ENCODE measurements at regions not wholly inside any gene's neighbourhood (a gene's known extent, or its start where the extent isn't known, plus 50 kb on each side); places are given as distances from the start of the nearest gene placed in this dataset.

DNA sequence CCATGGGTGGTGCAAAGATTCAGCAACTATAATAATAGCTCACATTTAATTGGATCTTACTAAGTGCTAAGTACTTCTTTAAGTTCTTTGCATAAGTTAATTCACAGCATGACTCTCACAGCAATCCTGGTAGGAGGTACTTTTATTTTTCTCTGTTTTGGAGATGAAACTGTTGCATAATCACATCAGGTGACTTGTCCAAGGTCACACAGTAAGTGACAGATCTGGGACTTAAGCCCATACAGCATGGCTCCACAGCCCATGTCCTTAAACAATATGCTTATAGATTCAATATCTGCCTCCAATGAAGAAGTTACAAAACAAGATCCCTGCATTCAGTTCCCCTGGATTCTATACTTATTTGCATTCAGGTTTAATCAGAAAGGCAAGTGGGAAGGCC lies 171.8 kb downstream of the CNTN3 start:
- Histone ChIP-seq H3K9me3 (ENCODE audit: control insufficient read depth in 4 of 4, low read length in 3 of 4) (no peaks in the 10 kb centered on the region), H3K27ac (ENCODE audit: low read depth in 1 of 2, low read length in 2 of 2) (no peak overlapping the region), H3K4me3 (ENCODE audit: low read depth in 1 of 3, low read length in 3 of 3) (no peak overlapping the region), H3K9ac (ENCODE audit: low read depth in 1 of 2, low read length in 2 of 2) (no peak overlapping the region), H3K27me3 (ENCODE audit: control insufficient read depth in 4 of 4, insufficient read depth in 4 of 4, low read length in 3 of 4) (no peaks in the 10 kb centered on the region), H3K36me3 (ENCODE audit: control insufficient read depth in 4 of 4, insufficient read depth in 3 of 4, low read depth in 1 of 4, low read length in 3 of 4) (no peaks in the 10 kb centered on the region), H3K4me1 (ENCODE audit: control insufficient read depth in 4 of 4, insufficient read depth in 4 of 4, low read length in 3 of 4) (no peaks in the 10 kb centered on the region)
- DNase-seq (ENCODE audit: low spot score): no peak
- TF ChIP-seq RXRA (IDR thresholded peaks at IDR 0.05): no peak

DNA sequence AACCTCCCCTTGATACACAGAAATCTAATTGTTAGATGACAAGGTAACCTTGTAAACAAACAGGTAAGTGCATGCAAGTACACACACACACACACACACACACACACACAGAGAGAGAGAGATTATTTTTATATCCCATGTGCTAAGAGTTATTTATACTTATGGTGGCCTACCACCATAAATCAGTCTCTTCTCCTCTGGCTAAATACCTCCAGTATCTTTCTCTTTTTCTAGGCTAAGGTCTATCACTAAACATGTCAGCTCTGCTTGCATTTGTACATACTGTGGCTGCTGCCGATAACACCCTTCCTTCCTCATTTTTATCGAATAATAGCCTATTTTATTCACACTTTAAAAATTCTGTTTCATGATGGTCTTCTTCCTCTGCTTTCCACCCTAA lies 172.4 kb downstream of the CNTN3 start:
- Histone ChIP-seq H3K27ac (ENCODE audit: low read depth in 1 of 2, low read length in 2 of 2) (no peak overlapping the region), H3K36me3 (ENCODE audit: control insufficient read depth in 4 of 4, insufficient read depth in 3 of 4, low read depth in 1 of 4, low read length in 3 of 4) (no peaks in the 10 kb centered on the region), H3K4me3 (ENCODE audit: low read depth in 1 of 3, low read length in 3 of 3) (no peak overlapping the region), H3K27me3 (ENCODE audit: control insufficient read depth in 4 of 4, insufficient read depth in 4 of 4, low read length in 3 of 4) (no peaks in the 10 kb centered on the region), H3K9me3 (ENCODE audit: control insufficient read depth in 4 of 4, low read length in 3 of 4) (no peaks in the 10 kb centered on the region), H3K9ac (ENCODE audit: low read depth in 1 of 2, low read length in 2 of 2) (no peak overlapping the region), H3K4me1 (ENCODE audit: control insufficient read depth in 4 of 4, insufficient read depth in 4 of 4, low read length in 3 of 4) (no peaks in the 10 kb centered on the region)
- 77% methylated on average over 2 of the region's 2 CpGs for WGBS
- DNase-seq (ENCODE audit: low spot score): no peak
- TF ChIP-seq, protein P1, sequence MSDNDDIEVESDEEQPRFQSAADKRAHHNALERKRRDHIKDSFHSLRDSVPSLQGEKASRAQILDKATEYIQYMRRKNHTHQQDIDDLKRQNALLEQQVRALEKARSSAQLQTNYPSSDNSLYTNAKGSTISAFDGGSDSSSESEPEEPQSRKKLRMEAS (IDR thresholded peaks at IDR 0.05): no peak
- TF ChIP-seq, protein P2, sequence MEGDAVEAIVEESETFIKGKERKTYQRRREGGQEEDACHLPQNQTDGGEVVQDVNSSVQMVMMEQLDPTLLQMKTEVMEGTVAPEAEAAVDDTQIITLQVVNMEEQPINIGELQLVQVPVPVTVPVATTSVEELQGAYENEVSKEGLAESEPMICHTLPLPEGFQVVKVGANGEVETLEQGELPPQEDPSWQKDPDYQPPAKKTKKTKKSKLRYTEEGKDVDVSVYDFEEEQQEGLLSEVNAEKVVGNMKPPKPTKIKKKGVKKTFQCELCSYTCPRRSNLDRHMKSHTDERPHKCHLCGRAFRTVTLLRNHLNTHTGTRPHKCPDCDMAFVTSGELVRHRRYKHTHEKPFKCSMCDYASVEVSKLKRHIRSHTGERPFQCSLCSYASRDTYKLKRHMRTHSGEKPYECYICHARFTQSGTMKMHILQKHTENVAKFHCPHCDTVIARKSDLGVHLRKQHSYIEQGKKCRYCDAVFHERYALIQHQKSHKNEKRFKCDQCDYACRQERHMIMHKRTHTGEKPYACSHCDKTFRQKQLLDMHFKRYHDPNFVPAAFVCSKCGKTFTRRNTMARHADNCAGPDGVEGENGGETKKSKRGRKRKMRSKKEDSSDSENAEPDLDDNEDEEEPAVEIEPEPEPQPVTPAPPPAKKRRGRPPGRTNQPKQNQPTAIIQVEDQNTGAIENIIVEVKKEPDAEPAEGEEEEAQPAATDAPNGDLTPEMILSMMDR (IDR thresholded peaks at IDR 0.05; ENCODE audit: low read depth, low read length, missing input control): no peak
- TF ChIP-seq HNF4G (IDR thresholded peaks at IDR 0.05) (no peak), JUND (IDR thresholded peaks at IDR 0.05) (no peak)

DNA sequence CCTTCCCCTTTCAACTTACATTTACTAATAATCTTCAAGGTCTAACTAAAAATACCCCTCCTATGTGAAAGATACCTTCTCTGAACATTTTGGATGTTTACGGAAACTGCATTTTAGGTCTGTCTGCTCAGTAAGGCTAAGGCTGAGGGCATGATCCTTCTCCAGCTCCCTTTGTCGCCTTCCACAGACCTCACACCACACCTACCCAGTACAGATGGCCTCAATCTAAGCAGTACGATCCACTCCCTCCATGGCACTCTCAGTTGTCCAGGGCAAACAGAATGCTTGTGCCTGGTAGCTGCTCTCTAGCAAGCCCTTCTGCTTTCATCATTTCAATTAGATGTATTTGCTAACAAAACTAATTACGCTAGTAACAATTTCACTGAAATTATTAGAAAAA lies 178.3 kb downstream of the CNTN3 start:
- no peaks in the 10 kb centered on the region for H3K9me3 ChIP-seq (ENCODE audit: control insufficient read depth in 4 of 4, low read length in 3 of 4)
- no peaks in the 10 kb centered on the region for H3K27me3 ChIP-seq (ENCODE audit: control insufficient read depth in 4 of 4, insufficient read depth in 4 of 4, low read length in 3 of 4)
- 88% methylated on average over 4 of the region's 4 CpGs for WGBS
- no peak for DNase-seq (ENCODE audit: low spot score)
- H3K4me1 ChIP-seq (ENCODE audit: control insufficient read depth in 4 of 4, insufficient read depth in 4 of 4, low read length in 3 of 4): peaks cover 0 to 21% (median 14%) of the 10 kb centered on the region in 4 donors
- no peak for TF ChIP-seq NR2F2 (IDR thresholded peaks at IDR 0.05)
- TF ChIP-seq, protein P3, sequence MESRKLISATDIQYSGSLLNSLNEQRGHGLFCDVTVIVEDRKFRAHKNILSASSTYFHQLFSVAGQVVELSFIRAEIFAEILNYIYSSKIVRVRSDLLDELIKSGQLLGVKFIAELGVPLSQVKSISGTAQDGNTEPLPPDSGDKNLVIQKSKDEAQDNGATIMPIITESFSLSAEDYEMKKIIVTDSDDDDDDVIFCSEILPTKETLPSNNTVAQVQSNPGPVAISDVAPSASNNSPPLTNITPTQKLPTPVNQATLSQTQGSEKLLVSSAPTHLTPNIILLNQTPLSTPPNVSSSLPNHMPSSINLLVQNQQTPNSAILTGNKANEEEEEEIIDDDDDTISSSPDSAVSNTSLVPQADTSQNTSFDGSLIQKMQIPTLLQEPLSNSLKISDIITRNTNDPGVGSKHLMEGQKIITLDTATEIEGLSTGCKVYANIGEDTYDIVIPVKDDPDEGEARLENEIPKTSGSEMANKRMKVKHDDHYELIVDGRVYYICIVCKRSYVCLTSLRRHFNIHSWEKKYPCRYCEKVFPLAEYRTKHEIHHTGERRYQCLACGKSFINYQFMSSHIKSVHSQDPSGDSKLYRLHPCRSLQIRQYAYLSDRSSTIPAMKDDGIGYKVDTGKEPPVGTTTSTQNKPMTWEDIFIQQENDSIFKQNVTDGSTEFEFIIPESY (IDR thresholded peaks at IDR 0.05): no peak
- TF ChIP-seq HNF4G (IDR thresholded peaks at IDR 0.05): no peak
- TF ChIP-seq FOXA2 (IDR thresholded peaks at IDR 0.05): no peak
- TF ChIP-seq, protein P2 (IDR thresholded peaks at IDR 0.05; ENCODE audit: low read depth, low read length, missing input control): no peak
- TF ChIP-seq SP1 (IDR thresholded peaks at IDR 0.05): no peak
- TF ChIP-seq YY1 (IDR thresholded peaks at IDR 0.05): no peak
- no peak for TF ChIP-seq HNF4A (conservative IDR thresholded peaks at IDR 0.05)
- no peak for TF ChIP-seq FOXA1 (IDR thresholded peaks at IDR 0.05)
- no peak for TF ChIP-seq RXRA (IDR thresholded peaks at IDR 0.05)
- TF ChIP-seq JUND (IDR thresholded peaks at IDR 0.05): no peak
- H3K4me3 ChIP-seq (ENCODE audit: low read depth in 1 of 3, low read length in 3 of 3): no peak overlapping the region
- H3K9ac ChIP-seq (ENCODE audit: low read depth in 1 of 2, low read length in 2 of 2): no peak overlapping the region
- H3K27ac ChIP-seq (ENCODE audit: low read depth in 1 of 2, low read length in 2 of 2): no peak overlapping the region
- no peaks in the 10 kb centered on the region for H3K36me3 ChIP-seq (ENCODE audit: control insufficient read depth in 4 of 4, insufficient read depth in 3 of 4, low read depth in 1 of 4, low read length in 3 of 4)
